Spinal cord (tissue), 9 donors: ENCODE measurements at regions not wholly inside any gene's neighbourhood (a gene's known extent, or its start where the extent isn't known, plus 50 kb on each side); places are given as distances from the start of the nearest gene placed in this dataset.
A peak's percentile ranks its signal among the peaks of the same experiment; 100 is the strongest.

Source experiments
- DNase-seq, 6 donors: peaks; one replicate each; pipeline versions ENCODE4 v3.0.0 to v3.0.0-alpha.2; 2013 to 2015; ENCODE audit warnings: low spot score in 6 of 6, low read depth in 4 of 6
- H3K27ac ChIP-seq: one replicate; pipeline ENCODE4 v1.5.1; 2013; ENCODE audit warnings: low read depth, low read length, control low read depth
- H3K27me3 ChIP-seq: one replicate; pipeline ENCODE4 v1.6.1; 2013; ENCODE audit warnings: low read length; ENCODE audit not compliant: control insufficient read depth, insufficient read depth
- H3K36me3 ChIP-seq: one replicate; pipeline ENCODE4 v1.6.1; 2013; ENCODE audit warnings: low read length; ENCODE audit not compliant: control insufficient read depth, insufficient read depth
- H3K4me1 ChIP-seq: one replicate; pipeline ENCODE4 v1.6.1; 2013; ENCODE audit warnings: low read length; ENCODE audit not compliant: control insufficient read depth, insufficient read depth
- H3K4me3 ChIP-seq: one replicate; pipeline ENCODE4 v1.5.1; 2013; ENCODE audit warnings: low read depth, low read length, control low read depth
- H3K9me3 ChIP-seq: one replicate; pipeline ENCODE4 v1.6.1; 2013; ENCODE audit warnings: low read length; ENCODE audit not compliant: control insufficient read depth, insufficient read depth
- WGBS: methylation state at CpG from one replicate; pipeline ENCODE4 v1.1.5; 2013; ENCODE audit warnings: missing lambda C conversion rate; ENCODE audit not compliant: insufficient coverage; 5-methylcytosine and 5-hydroxymethylcytosine counted together
- donor health status: healthy.

- Histone ChIP-seq H3K27me3 (no peaks in the 10 kb centered on the region), H3K9me3 (no peaks in the 10 kb centered on the region), H3K27ac (no peak overlapping the region), H3K36me3 (no peaks in the 10 kb centered on the region), H3K4me1 (no peaks in the 10 kb centered on the region), H3K4me3 (no peak overlapping the region)
- no peak for DNase-seq
- no CpG with 5 or more reads among the region's 1 CpG for WGBS
These were observed 85.4 kb downstream of the OSR1 start for GRCh38 chr2:19272941-19273470.

GRCh38 chr2:19272039-19272438 lies 86.4 kb downstream of the OSR1 start:
- H3K36me3 ChIP-seq = no peaks in the 10 kb centered on the region
- peak in 1 of 6 donors; percentile 31 for DNase-seq
- no peak overlapping the region for H3K4me3 ChIP-seq
- no peak overlapping the region for H3K27ac ChIP-seq
- no peaks in the 10 kb centered on the region for H3K9me3 ChIP-seq
- no peaks in the 10 kb centered on the region for H3K27me3 ChIP-seq
- H3K4me1 ChIP-seq = no peaks in the 10 kb centered on the region
- 87% methylated on average over 3 of the region's 4 CpGs for WGBS

- 95% methylated on average over 4 of the region's 6 CpGs for WGBS
- Histone ChIP-seq H3K27ac (no peak overlapping the region), H3K9me3 (no peaks in the 10 kb centered on the region), H3K4me3 (no peak overlapping the region), H3K36me3 (no peaks in the 10 kb centered on the region), H3K4me1 (no peaks in the 10 kb centered on the region), H3K27me3 (no peaks in the 10 kb centered on the region)
- peak in 1 of 6 donors; percentile 52 for DNase-seq
These were observed 93.6 kb downstream of the OSR1 start for GRCh38 chr2:19264852-19265251.

DNA sequence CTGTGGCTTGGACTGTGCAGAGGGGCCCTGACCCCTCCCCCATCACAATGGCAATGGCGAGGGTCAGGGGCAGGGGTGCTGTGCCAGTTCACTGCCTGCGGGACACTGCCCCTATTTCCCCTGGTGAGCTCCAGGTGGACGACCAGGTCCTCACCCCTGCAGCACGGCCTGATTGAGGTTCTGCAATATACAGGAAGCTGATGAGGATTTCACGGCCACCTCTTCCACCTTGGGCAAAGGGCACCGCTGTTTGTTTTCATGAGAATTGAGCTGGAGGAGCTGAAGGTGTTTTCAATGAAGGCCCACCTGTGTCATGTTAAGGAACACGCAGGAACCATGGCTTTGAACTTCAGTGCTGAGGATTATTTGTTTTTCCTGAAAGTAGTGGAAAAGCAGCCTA lies 96.3 kb downstream of the OSR1 start:
- no peak for DNase-seq
- no peaks in the 10 kb centered on the region for H3K9me3 ChIP-seq
- no peaks in the 10 kb centered on the region for H3K36me3 ChIP-seq
- H3K27me3 ChIP-seq = no peaks in the 10 kb centered on the region
- no peaks in the 10 kb centered on the region for H3K4me1 ChIP-seq
- 84% methylated on average over 7 of the region's 7 CpGs for WGBS
- no peak overlapping the region for H3K27ac ChIP-seq
- no peak overlapping the region for H3K4me3 ChIP-seq

GRCh38 chr2:19261061-19261460 lies 97.4 kb downstream of the OSR1 start:
- DNase-seq = no peak
- H3K4me3 ChIP-seq = no peak overlapping the region
- no peaks in the 10 kb centered on the region for H3K4me1 ChIP-seq
- H3K36me3 ChIP-seq = no peaks in the 10 kb centered on the region
- H3K27ac ChIP-seq = no peak overlapping the region
- 85% methylated on average over 2 of the region's 4 CpGs for WGBS
- no peaks in the 10 kb centered on the region for H3K9me3 ChIP-seq
- H3K27me3 ChIP-seq = no peaks in the 10 kb centered on the region

- Histone ChIP-seq H3K9me3 (no peaks in the 10 kb centered on the region), H3K36me3 (no peaks in the 10 kb centered on the region), H3K27ac (no peak overlapping the region), H3K4me1 (no peaks in the 10 kb centered on the region), H3K27me3 (no peaks in the 10 kb centered on the region), H3K4me3 (no peak overlapping the region)
- WGBS = 60% methylated on average over 1 of the region's 3 CpGs
- peak in 1 of 6 donors; percentile 15 for DNase-seq
These were observed 102.3 kb downstream of the OSR1 start for GRCh38 chr2:19256121-19256601.

DNA sequence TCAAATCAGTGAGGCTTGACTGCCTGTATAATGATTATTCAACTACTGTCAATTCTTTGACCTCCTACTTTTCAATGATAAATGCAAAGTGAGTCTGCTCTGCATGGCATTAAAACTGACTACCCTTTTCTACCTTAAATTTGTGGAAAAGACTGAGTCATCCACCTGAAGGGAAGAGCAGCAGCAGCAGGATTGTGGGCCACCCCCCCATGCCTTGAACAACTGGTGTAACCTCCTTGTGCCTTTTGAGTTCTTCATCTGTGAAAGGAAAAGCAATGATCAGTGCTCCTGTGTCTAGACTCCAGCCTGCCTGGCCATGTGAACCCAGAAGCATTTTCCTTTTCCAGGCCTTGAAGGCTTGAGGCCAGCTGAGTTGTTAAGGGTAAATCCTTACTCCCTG lies 102.9 kb downstream of the OSR1 start:
- DNase-seq = no peak
- no peaks in the 10 kb centered on the region for H3K9me3 ChIP-seq
- no peaks in the 10 kb centered on the region for H3K27me3 ChIP-seq
- no peaks in the 10 kb centered on the region for H3K4me1 ChIP-seq
- H3K36me3 ChIP-seq = no peaks in the 10 kb centered on the region
- H3K27ac ChIP-seq = no peak overlapping the region
- H3K4me3 ChIP-seq = no peak overlapping the region

- Histone ChIP-seq H3K27ac (no peak overlapping the region), H3K27me3 (no peaks in the 10 kb centered on the region), H3K9me3 (no peaks in the 10 kb centered on the region), H3K4me3 (no peak overlapping the region), H3K36me3 (no peaks in the 10 kb centered on the region), H3K4me1 (no peaks in the 10 kb centered on the region)
- 88% methylated on average over 2 of the region's 4 CpGs for WGBS
- DNase-seq = no peak
These were observed 106.9 kb downstream of the OSR1 start for GRCh38 chr2:19251554-19251953.

- no CpG with 5 or more reads among the region's 2 CpGs for WGBS
- H3K27me3 ChIP-seq = no peaks in the 10 kb centered on the region
- H3K27ac ChIP-seq = no peak overlapping the region
- no peak for DNase-seq
- no peaks in the 10 kb centered on the region for H3K9me3 ChIP-seq
- H3K36me3 ChIP-seq = no peaks in the 10 kb centered on the region
- no peaks in the 10 kb centered on the region for H3K4me1 ChIP-seq
- H3K4me3 ChIP-seq = no peak overlapping the region
These were observed 107.5 kb downstream of the OSR1 start for GRCh38 chr2:19250906-19251305.

DNA sequence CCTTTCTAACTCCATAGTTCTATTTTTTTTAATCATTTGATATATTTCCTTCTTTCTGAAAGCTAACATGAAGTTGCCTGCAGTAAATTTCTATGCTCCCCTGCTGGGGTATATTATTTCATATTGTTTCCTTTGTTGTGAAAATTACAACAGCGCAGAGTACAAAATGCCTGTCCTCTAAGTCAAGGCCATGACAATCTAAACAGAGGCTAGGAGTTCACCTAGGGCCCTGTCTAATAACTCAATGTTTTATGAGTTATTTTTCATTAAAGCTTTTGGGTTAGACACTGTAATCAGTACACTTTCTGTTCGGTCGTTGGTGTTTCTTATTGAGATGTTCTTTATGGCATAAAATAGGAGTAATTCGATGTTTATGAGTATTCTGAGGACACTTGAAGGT lies 111.2 kb downstream of the OSR1 start:
- Histone ChIP-seq H3K27me3 (no peaks in the 10 kb centered on the region), H3K4me3 (no peak overlapping the region), H3K4me1 (no peaks in the 10 kb centered on the region), H3K36me3 (no peaks in the 10 kb centered on the region), H3K9me3 (no peaks in the 10 kb centered on the region), H3K27ac (no peak overlapping the region)
- no CpG with 5 or more reads among the region's 4 CpGs for WGBS
- peak in 1 of 6 donors; percentile 36 for DNase-seq
